PFSK-1 (cell line): ENCODE measurements at regions not wholly inside any gene's neighbourhood (a gene's known extent, or its start where the extent isn't known, plus 50 kb on each side); places are given as distances from the start of the nearest gene placed in this dataset.

Source experiments
- FOXP2 ChIP-seq: optimal IDR thresholded peaks from 2 replicates; pipeline ENCODE3; 2011; ENCODE audit warnings: borderline replicate concordance, control low read depth, inconsistent platforms; ENCODE audit not compliant: insufficient read depth; ENCODE audit errors: extremely low read length, extremely low read depth
- POLR2AphosphoS5 ChIP-seq: IDR thresholded peaks from 2 replicates; pipeline ENCODE4 v1.6.1; 2012; ENCODE audit warnings: low read depth, mild to moderate bottlenecking, control low read depth, low read length, moderate library complexity
- REST ChIP-seq, 2 experiments: IDR thresholded peaks; 2 replicates each; pipeline versions ENCODE4 v1.6.1 to v1.8.0; 2011 to 2012; ENCODE audit warnings: low read depth in 2 of 2, low read length in 2 of 2, control low read depth in 1 of 2, inconsistent platforms in 1 of 2, mild to moderate bottlenecking in 1 of 2, moderate library complexity in 1 of 2; ENCODE audit not compliant: insufficient read depth in 1 of 2
- SIN3A ChIP-seq: IDR thresholded peaks from 2 replicates; pipeline ENCODE4 v1.6.1; 2012; ENCODE audit warnings: mild to moderate bottlenecking, low read length, moderate library complexity, borderline replicate concordance; ENCODE audit not compliant: insufficient read depth
- TAF1 ChIP-seq: IDR thresholded peaks from 2 replicates; pipeline ENCODE4 v1.6.1; 2012; ENCODE audit warnings: low read length, control low read depth, borderline replicate concordance; ENCODE audit not compliant: insufficient read depth

GRCh38 chr10:130897815-130898214 is 413.7 kb downstream of the TCERG1L start:
- TF ChIP-seq TAF1 = no peak
- TF ChIP-seq POLR2AphosphoS5 = no peak
- no peak for TF ChIP-seq SIN3A
- no peak for TF ChIP-seq REST (IDR thresholded peaks at IDR 0.05; ENCODE audit: insufficient read depth in 1 of 2, low read depth in 2 of 2, low read length in 2 of 2)
- no peak for TF ChIP-seq FOXP2
